Coronary artery (tissue), 2 donors: ENCODE measurements at regions not wholly inside any gene's neighbourhood (a gene's known extent, or its start where the extent isn't known, plus 50 kb on each side); places are given as distances from the start of the nearest gene placed in this dataset.

Experiments
- DNase-seq: peaks from one replicate; pipeline ENCODE4 v3.0.0-alpha.2; 2017; ENCODE audit warnings: low spot score
- H3K27ac ChIP-seq, 2 donors: fragments of 200-600 bp; sonication (generic); one replicate each; pipeline ENCODE4 v1.5.1; 2016 to 2019
- H3K4me3 ChIP-seq: fragments of 200-600 bp; sonication (generic); 2 replicates; pipeline ENCODE4 v1.5.1; 2016; ENCODE audit warnings: mild to moderate bottlenecking, moderate library complexity
- TF ChIP-seq, protein P1 (sequence below): fragments of 200-600 bp; sonication (generic); IDR thresholded peaks from one replicate; pipeline ENCODE4 v1.5.1; 2019; ENCODE audit warnings: antibody characterized with exemption

DNA sequence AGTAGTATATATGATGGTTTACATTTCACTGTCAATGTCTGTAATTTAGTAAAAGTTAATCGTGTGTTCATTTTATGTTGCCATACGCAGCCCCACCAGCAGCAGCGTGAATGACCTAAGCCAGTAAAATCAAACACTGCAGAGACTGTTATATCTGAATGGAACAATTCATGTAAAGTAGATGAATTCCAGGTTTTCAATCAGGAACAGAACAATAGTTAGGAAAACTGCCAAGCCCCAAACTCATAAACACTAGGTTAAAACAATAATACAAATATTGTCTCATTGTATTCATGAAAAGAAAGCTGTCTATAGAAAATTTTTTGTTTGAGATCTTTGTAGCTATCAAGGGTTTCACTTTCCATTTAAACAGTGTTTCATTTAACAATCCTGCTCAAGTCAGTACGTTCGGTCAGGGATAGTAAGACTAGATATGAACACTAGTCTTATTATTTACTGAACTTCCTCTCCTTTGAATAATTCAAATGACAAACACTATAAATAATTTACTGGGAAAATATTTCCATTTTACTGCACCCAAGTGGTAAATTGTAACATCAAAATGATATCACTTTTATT, 256.8 kb upstream of the FLRT2 start:
- H3K4me3 ChIP-seq = peak overlapping the region; percentile 48
- TF ChIP-seq, protein P1, sequence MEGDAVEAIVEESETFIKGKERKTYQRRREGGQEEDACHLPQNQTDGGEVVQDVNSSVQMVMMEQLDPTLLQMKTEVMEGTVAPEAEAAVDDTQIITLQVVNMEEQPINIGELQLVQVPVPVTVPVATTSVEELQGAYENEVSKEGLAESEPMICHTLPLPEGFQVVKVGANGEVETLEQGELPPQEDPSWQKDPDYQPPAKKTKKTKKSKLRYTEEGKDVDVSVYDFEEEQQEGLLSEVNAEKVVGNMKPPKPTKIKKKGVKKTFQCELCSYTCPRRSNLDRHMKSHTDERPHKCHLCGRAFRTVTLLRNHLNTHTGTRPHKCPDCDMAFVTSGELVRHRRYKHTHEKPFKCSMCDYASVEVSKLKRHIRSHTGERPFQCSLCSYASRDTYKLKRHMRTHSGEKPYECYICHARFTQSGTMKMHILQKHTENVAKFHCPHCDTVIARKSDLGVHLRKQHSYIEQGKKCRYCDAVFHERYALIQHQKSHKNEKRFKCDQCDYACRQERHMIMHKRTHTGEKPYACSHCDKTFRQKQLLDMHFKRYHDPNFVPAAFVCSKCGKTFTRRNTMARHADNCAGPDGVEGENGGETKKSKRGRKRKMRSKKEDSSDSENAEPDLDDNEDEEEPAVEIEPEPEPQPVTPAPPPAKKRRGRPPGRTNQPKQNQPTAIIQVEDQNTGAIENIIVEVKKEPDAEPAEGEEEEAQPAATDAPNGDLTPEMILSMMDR = no peak
- DNase-seq = no peak
- H3K27ac ChIP-seq = no peak overlapping the region

DNA sequence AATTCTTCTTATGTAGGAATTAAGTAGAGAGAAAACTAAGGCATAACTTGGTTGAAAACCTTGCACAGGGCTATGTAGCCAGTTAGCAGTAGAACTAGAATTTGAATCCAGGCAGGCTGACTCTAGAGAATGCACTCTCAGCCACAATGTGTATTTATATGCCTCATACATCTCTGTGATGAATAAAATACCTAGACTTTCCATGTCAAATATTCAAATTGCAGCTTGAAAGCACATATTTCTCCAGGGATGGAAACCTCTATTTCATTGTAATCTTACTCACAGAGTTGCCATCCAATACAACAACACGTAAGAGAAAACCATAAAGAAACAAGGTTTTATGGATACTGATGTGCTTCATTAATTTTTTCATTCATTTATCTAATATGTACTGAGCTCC, 256.0 kb upstream of the FLRT2 start:
- Histone ChIP-seq H3K4me3 (no peak overlapping the region), H3K27ac (no peak overlapping the region)
- DNase-seq = no peak
- TF ChIP-seq, protein P1 = no peak

DNA sequence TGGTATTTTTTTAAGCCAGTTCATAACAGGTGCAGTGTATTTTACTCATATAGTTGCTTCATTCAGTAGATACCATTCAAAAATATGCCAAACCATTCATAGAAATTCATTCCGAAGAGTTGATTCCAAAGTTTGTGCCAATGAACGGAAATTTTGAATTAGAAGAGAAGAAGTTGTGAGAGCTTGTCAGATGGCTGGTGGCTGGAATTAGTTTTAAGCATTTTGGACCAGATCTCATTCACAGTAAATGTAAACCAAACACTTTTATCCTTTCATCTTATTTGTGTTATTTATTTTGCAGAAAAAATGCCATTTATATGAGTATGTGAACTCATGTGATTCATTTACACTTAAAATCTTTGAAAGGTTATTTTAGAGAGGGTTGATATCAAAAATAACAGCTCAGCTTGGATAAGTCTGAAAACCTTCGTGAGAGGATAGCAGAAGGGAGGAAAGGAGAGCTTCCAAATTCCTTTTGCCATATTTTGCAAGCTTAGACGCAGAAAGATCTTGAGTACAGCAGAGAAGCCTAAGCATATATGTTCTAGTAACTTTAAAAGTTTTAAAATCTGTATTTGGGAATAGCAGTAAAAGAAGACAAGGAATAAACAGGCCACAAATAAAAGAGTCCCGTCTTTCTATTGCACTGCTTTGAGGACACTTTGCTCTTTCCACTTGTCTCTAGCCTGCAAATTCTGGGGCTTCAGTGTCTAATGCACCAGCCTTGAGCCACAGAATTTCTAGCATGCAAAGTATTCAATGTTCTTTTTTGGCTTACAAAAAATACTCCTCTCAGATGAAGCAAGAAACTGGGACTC, 253.6 kb upstream of the FLRT2 start:
- TF ChIP-seq, protein P1 = no peak
- DNase-seq = no peak
- H3K4me3 ChIP-seq = no peak overlapping the region
- H3K27ac ChIP-seq = no peak overlapping the region

DNA sequence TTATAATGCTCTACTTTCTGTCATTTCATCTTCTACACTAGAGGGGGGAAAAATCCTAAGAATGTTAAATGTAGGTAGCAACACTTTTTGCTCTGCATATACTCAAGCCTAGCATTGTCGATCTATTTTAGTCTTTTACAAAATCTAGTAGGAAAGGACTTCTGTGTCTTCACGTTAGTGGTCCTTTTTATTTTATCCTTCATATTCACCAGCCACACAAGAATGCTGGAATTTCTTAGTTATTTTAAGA, 253.0 kb upstream of the FLRT2 start:
- TF ChIP-seq, protein P1 = no peak
- H3K4me3 ChIP-seq = no peak overlapping the region

DNA sequence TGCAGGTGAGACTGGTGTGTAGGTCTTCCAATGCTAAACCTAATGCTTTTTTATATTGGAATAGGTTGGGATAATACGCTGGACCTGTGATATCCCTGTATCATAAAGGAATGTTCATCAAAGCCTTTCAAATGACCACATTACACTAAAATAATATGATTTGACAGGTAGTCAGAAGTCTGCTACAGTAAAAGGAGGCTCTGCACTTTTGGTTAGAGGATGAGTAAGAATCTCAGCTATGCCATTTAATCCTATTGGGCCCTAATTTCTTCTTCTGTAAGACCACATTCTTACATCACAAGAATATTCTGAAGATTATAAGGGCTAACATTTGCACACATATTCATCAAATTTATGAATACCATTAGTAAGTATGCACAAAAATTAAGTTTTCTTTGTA, 250.5 kb upstream of the FLRT2 start:
- no peak overlapping the region for H3K4me3 ChIP-seq
- no peak for DNase-seq
- H3K27ac ChIP-seq = no peak overlapping the region
- TF ChIP-seq, protein P1 = no peak

More for the DNA sequence above, 253.0 kb upstream of the FLRT2 start:
- DNase-seq = no peak
- H3K27ac ChIP-seq = no peak overlapping the region

DNA sequence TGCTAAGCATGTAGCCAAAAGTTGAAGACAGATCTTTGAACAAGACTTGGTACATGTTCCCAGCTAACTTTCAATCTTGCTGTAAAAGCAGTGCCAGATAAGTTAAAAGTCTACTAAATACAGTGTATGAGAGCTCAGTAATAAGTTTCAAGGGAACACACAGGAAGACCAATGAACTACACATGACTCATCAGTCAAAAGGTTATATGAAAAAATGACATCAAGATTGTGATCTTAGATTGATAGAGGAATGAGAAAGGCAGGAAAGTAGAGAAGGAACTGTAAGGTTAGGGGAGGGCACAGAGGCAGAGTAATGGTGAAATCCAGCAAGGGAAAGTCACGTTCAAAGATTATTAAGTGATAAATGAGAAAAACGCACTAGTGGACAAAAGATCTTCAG, 249.9 kb upstream of the FLRT2 start:
- no peak overlapping the region for H3K27ac ChIP-seq
- TF ChIP-seq, protein P1 = no peak
- no peak overlapping the region for H3K4me3 ChIP-seq
- DNase-seq = no peak

DNA sequence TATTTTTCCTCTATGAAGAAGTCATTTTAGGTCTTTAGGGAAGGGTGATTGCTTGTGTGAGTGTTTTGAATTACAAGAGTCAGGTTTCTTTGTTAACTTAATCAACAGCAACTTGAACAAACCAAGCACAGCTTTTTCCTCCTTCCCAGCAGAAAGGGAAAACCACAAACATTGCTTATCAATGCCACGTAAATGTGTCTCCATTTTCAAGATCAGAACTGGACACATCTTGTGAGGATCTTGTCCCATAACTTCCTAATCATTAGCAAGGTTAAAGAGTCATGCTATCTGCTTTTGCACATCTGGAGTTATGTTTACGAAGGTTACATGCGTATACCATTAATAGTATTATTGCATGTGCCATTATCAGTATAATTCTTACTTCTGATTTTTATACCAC, 248.0 kb upstream of the FLRT2 start:
- TF ChIP-seq, protein P1 = no peak
- Histone ChIP-seq H3K27ac (no peak overlapping the region), H3K4me3 (no peak overlapping the region)
- no peak for DNase-seq
